Fibroblast of mammary gland (primary cell): ENCODE measurements at regions not wholly inside any gene's neighbourhood (a gene's known extent, or its start where the extent isn't known, plus 50 kb on each side); places are given as distances from the start of the nearest gene placed in this dataset.

Source experiments
- DNase-seq: peaks from one replicate; pipeline ENCODE4 v3.0.0-alpha.2; 2010; ENCODE audit warnings: low read depth
- H3K4me3 ChIP-seq: 2 replicates; pipeline ENCODE4 v1.5.1; 2011; ENCODE audit warnings: low read depth, mild to moderate bottlenecking, low read length, moderate library complexity; ENCODE audit not compliant: control insufficient read depth
- CTCF ChIP-seq: conservative IDR thresholded peaks from 2 replicates; pipeline ENCODE4 v1.5.1; 2011; ENCODE audit warnings: low read depth, low read length, inconsistent platforms; ENCODE audit not compliant: control insufficient read depth, insufficient read depth

GRCh38 chr11:107157809-107158187 is 139.5 kb upstream of the GUCY1A2 start:
- H3K4me3 ChIP-seq = no peak overlapping the region
- no peak for DNase-seq
- TF ChIP-seq CTCF = no peak

- no peak for TF ChIP-seq CTCF
- no peak for DNase-seq
- H3K4me3 ChIP-seq = no peak overlapping the region
These were observed 139.0 kb upstream of the GUCY1A2 start for GRCh38 chr11:107157146-107157808.

DNA sequence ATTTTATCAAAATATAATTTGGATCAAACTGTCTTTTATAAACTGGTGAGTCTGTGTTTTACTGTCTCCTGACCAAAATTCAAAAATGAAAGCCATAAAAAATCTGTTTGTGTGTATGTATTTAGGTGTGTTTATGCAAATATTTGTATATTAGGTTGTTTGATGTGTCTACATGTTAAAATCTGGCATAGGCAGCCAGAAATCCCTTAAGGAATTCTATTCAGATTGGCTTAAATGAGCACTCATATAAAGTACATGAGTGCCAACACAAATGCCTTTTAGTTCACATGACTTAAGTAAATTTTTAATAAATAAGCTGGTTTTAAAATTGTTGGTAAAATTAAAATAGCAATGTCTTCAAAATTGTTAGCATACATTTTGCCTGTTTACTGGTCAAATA is 133.3 kb upstream of the GUCY1A2 start:
- H3K4me3 ChIP-seq = no peak overlapping the region

DNA sequence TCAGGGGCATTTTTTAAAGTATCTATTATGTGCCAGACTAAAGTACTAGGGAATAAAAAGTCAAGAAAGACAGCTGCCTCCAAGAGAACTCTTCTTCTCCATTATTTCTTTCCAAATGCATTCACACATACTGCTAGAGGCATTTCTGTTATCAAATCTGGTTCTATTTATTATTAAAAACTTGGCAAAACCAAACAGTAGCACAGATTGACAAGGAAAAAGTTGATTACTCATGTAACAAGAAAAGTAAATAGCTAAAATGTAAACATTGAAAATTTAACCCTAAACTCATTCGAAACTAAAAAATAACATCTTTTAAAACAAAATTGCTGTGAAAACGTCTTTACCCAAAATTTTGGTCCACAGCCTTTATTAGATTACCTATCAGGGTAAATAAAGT is 132.9 kb upstream of the GUCY1A2 start:
- DNase-seq = no peak
- no peak for TF ChIP-seq CTCF
- no peak overlapping the region for H3K4me3 ChIP-seq

More for the DNA sequence above, 133.3 kb upstream of the GUCY1A2 start:
- no peak for DNase-seq
- no peak for TF ChIP-seq CTCF

DNA sequence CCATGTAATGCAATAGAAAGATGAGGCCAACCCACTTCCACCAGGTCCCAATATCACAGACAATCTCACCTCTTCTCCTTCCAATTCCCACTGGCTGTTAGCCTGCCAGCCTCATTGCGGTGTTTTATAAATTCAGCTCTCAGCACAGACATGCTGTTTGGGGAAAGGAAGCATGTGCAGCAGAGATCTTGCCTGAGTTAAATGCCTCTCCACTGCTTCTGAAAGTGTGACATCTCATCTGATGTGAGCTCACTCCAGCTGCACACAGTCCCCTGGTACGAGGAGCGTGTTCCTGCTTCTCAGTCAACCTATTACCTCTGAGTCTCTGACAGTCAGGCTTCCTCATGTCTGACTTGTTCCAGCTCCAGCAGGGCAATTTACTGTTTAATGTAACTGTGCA is 122.7 kb upstream of the GUCY1A2 start:
- no peak for TF ChIP-seq CTCF
- no peak overlapping the region for H3K4me3 ChIP-seq
- no peak for DNase-seq

DNA sequence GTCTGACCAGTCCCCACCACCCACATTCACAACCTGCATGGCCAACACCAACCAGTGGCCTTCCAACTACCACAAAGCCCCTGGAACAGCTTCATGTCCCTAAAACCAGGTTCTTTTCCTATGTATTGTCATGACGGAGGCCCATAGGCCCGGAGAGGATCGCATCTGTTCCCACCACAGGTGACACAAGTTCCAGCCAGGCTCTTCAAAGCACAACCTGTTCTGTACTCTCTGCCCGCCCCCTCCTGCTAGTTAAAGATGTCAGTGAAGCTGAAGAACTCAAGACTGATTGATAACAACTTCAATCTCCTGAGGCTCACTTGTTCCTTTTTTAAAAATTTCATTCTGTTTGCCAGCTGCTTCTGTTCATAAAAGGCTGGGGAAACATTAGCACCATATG is 121.1 kb upstream of the GUCY1A2 start:
- DNase-seq = no peak
- H3K4me3 ChIP-seq = no peak overlapping the region
- no peak for TF ChIP-seq CTCF

- TF ChIP-seq CTCF = no peak
- DNase-seq = no peak
- H3K4me3 ChIP-seq = no peak overlapping the region
These were observed 118.6 kb upstream of the GUCY1A2 start for GRCh38 chr11:107136892-107137291.
